GM18520 (cell line): ENCODE measurements at regions not wholly inside any gene's neighbourhood (a gene's known extent, or its start where the extent isn't known, plus 50 kb on each side); places are given as distances from the start of the nearest gene placed in this dataset.
"Not testable (repeated sequence)": the region's sequence is repeated elsewhere in the genome, so short reads cannot be mapped to it uniquely, and the experiment has no call there.

Experiments used
- ATAC-seq: cut with Tn5 transposase; IDR thresholded peaks from one replicate; pipeline ENCODE4 v1.9.1; 2021; ENCODE audit not compliant: unreplicated experiment

- ATAC-seq, result no peak
These were observed 600.9 kb downstream of the CDH8 start for GRCh38 chr16:61435346-61435745.

DNA sequence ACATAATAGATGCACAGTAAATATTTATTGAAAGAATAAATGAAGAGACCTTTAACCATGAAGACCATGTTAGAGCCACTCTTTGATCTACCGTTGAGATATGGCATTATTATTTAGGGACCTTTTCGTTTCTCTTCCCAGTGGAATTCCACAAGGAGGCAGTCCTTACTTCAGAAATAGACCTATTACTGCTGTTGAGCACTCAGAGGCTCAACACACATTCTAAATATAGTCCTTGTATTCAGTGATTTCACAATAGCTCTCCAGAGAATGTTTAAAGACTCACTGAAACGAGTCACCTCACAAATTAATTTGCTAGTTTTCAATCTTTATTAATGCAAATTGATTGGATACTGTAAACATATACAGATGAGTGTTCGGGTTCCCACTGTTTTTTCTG is 603.8 kb downstream of the CDH8 start:
- ATAC-seq, result no peak

GRCh38 chr16:61421111-61421510 is 615.1 kb downstream of the CDH8 start:
- ATAC-seq, result no peak

DNA sequence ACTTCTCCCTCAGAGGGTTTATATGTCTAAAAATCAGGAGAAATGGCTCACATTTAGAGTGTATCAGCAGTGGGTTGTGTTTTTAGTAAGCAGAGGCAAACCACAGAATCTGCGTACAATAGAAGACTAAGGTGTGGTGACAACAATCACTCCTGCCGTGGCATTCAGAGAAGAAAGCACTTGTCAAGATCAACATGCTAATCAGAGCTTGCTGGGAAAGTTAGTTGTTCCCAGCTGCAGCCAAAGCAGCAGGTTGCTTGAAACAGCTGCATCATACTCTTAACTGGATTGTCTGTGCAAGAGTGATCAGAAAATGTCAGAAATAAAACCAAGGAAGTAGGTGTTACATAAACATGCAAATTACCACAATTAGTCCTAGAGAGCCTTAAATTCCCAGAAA is 616.4 kb downstream of the CDH8 start:
- ATAC-seq, result no peak

DNA sequence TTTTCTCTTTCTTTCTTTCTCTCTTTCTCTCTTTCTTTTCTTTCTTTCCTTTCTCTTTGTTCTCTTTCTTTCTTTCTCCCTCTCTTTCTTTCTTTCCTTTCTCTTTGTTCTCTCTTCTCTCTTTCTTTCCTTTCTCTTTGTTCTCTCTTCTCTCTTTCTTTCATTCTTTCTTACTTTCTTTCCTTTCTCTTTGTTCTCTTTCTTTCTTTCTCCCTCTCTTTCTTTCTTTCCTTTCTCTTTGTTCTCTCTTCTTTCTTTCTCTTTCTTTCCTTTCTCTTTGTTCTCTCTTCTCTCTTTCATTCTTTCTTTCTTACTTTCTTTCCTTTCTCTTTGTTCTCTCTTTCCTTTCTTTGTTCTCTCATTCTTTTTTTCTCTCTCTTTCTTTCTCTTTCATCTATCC is 617.4 kb downstream of the CDH8 start:
- ATAC-seq, result not testable (repeated sequence)

DNA sequence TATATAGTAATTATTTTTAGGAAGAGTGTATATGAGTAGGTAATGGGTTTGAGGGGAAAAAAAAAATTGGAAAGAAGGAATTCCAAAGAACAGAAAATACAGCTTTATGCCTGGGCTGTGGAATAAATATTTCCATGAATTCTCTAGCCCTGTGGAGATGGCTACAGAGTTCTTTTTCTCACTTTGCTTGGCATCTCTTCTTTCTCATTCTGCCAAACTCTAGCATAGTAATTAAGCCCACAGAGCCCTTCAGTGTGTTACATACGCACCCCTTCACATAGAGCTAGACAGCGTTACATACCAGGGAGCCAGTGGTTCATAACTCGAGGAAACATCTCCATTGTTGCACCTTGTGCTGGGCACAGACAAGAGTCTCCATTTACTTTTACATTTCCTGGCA is 621.1 kb downstream of the CDH8 start:
- ATAC-seq, result no peak

- ATAC-seq, result no peak
These were observed 623.2 kb downstream of the CDH8 start for GRCh38 chr16:61413021-61413420.

- ATAC-seq, result no peak
These were observed 623.7 kb downstream of the CDH8 start for GRCh38 chr16:61412562-61412961.

- ATAC-seq, result no peak
These were observed 626.6 kb downstream of the CDH8 start for GRCh38 chr16:61409604-61410003.

GRCh38 chr16:61403386-61403785 is 632.9 kb downstream of the CDH8 start:
- ATAC-seq, result no peak

- no peak for ATAC-seq
These were observed 644.3 kb downstream of the CDH8 start for GRCh38 chr16:61391896-61392295.

DNA sequence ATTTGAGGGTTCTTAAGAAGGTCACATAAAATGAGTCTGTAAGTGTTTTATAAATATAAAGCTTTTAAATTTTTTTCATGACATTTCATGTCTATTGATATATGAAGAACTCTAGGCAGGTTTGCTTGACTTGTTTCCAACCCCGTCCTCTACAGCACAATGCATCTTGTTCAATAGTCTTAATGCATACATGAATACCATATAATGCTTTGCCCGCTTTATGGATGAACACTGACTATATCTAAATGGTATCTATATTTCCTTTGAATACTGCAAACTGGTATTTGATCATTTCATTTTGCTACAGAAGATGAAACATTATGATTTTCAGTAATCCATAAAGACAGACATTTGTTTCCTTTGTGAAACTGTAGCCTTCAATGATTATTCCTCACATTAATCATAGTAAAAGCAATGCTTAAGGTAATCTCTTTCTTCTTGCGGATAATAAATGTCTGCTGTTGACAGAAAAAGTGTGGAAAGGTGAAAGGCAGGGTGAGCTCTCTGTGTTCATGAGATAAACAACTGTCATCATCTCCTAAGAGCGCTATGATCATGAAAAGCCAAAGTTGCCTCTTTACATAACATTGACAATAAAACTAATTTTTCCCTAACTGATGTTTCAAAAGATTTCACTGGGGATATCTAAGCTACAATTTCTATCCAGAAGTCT is 645.1 kb downstream of the CDH8 start:
- no peak for ATAC-seq

DNA sequence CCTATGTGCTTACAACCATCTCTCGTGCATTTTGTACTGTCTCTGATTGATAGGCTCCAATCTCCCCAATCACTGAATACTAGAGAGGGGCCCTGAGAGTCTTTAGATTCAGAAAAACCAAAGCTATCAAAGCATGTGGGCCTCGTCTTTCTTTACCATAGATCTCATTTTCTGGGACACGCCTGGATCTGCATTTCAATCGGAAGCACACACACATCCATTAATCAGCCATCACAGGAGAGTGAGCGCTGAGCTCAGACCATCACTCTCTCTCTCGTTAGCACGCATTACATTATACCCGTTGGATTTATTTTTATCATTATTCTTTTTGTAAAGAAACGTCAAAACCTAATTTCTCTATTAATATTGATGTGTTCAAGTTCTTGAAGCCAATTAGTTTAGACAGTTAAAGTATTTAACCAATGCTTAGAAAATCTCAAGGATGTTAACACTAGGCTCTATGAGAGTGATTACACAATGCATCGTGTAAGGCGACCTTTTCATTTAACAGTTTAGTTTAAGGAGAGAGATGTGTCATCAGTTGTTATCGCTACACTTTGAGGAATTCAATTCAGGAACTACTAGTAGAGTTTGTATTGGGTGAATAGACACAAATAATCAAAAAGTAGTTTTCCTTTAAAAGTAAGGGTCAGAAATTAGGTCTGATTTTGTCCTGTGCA is 650.7 kb downstream of the CDH8 start:
- no peak for ATAC-seq

DNA sequence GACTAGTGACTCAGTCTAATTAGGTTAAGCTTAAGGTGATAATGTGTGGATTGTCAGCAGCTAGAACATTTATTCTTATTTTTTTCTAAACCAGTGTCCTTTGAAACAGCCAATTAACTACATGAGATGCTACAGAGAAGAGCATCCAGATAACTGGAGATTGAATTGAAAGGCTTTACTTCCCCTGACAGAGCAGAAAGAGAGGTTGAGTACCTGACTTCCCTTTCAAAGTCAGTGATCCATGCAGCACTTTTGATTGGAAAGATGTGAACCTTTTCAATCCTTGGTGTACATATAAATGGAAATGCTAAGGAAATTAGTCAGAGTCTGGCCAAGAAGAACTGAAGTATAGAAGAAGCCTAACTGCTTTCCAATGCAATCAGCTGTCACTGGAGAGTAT is 653.8 kb downstream of the CDH8 start:
- no peak for ATAC-seq

DNA sequence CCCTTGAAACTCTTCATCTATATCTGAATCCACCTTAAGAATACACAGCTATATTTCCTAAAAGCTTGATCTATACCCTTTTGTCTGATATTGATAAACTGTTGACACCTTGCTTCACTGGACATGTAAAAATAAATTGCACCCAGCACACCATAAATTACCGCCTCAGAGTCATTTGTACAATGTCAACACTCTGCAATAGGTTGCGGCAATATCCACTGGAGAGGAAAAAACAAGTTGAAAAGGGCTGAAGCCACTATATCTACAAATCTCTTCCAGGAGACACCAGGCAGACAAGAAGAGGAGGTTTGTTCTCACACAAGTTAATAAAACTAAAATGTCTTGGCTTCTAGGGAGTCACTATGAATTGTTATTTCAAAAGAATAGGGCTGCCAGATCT is 656.9 kb downstream of the CDH8 start:
- no peak for ATAC-seq

- no peak for ATAC-seq
These were observed 662.2 kb downstream of the CDH8 start for GRCh38 chr16:61374071-61374470.

DNA sequence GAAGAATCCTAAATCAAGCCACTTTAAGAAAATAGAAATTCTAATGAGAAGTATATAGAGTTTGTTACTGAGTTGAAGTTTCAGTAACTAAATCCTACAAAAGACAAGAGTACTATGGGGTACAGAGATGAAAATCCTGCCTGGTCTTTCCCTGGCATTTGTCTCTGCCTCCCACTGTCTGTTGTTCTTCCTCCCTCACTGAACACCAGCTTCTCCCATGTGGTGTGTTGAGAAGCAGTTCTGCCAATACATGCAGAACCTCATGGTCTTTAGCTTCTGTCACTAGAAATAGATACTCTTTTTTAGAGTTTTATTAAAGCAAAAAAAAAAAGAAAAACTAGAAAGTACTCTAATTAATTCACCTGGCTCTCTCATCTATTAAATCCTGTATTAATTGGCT is 664.4 kb downstream of the CDH8 start:
- no peak for ATAC-seq

DNA sequence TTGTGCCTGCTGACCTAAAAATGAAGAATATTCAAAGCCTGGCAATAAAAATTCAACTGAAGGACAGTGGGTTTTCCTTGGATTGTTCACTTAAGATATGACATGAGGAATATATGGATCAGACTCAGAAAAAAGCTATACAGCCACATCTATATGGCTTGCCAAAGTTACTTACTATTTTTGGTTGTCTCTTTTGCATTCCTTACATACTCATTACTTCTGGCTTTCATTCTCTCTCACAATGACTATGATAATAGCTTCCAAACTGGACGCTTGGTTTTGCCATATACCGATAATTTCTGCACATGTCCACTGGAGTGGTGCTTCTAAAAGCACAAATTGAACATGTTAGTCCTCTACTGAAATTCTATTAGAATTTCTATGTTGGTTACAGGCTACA is 664.9 kb downstream of the CDH8 start:
- no peak for ATAC-seq

- ATAC-seq, result no peak
These were observed 665.7 kb downstream of the CDH8 start for GRCh38 chr16:61370564-61370963.

- ATAC-seq, result no peak
These were observed 670.2 kb downstream of the CDH8 start for GRCh38 chr16:61366006-61366405.

GRCh38 chr16:61364990-61365389 is 671.2 kb downstream of the CDH8 start:
- ATAC-seq, result no peak

GRCh38 chr16:61362585-61362984 is 673.7 kb downstream of the CDH8 start:
- no peak for ATAC-seq

GRCh38 chr16:61344791-61345190 is 691.4 kb downstream of the CDH8 start:
- ATAC-seq, result no peak
